ENCODE measurements at regions not wholly inside any gene's neighbourhood (a gene's known extent, or its start where the extent isn't known, plus 50 kb on each side); places are given as distances from the start of the nearest gene placed in this dataset.

GRCh38 chr7:31437250-31437865, 76.5 kb upstream of the ITPRID1 start:
- H3K4me3 ChIP-seq (ENCODE audit: low read depth, low read length) = no peak overlapping the region
- no peak for DNase-seq (ENCODE audit: low read depth)
- TF ChIP-seq CTCF (IDR thresholded peaks at IDR 0.05; ENCODE audit: insufficient read depth, low read length) = no peak

- H3K4me3 ChIP-seq (ENCODE audit: low read depth, low read length) = no peak overlapping the region
- DNase-seq (ENCODE audit: low read depth) = no peak
- no peak for TF ChIP-seq CTCF (IDR thresholded peaks at IDR 0.05; ENCODE audit: insufficient read depth, low read length)
These were observed 74.7 kb upstream of the ITPRID1 start for GRCh38 chr7:31439165-31439564.

GRCh38 chr7:31440511-31440910, 73.4 kb upstream of the ITPRID1 start:
- H3K4me3 ChIP-seq (ENCODE audit: low read depth, low read length) = no peak overlapping the region
- TF ChIP-seq CTCF (IDR thresholded peaks at IDR 0.05; ENCODE audit: insufficient read depth, low read length) = no peak
- no peak for DNase-seq (ENCODE audit: low read depth)

- TF ChIP-seq CTCF (IDR thresholded peaks at IDR 0.05; ENCODE audit: insufficient read depth, low read length) = no peak
- DNase-seq (ENCODE audit: low read depth) = no peak
- H3K4me3 ChIP-seq (ENCODE audit: low read depth, low read length) = no peak overlapping the region
These were observed 71.3 kb upstream of the ITPRID1 start for GRCh38 chr7:31442626-31443025.

- peak; percentile 84 for TF ChIP-seq CTCF (IDR thresholded peaks at IDR 0.05; ENCODE audit: insufficient read depth, low read length)
- H3K4me3 ChIP-seq (ENCODE audit: low read depth, low read length) = no peak overlapping the region
- DNase-seq (ENCODE audit: low read depth) = peak; percentile 63
These were observed 70.4 kb upstream of the ITPRID1 start for GRCh38 chr7:31443457-31443856.

- no peak for TF ChIP-seq CTCF (IDR thresholded peaks at IDR 0.05; ENCODE audit: insufficient read depth, low read length)
- DNase-seq (ENCODE audit: low read depth) = no peak
- no peak overlapping the region for H3K4me3 ChIP-seq (ENCODE audit: low read depth, low read length)
These were observed 69.7 kb upstream of the ITPRID1 start for GRCh38 chr7:31444196-31444595.

Measured in fibroblast of the aortic adventitia (primary cell).